NCI-H526 treated with DMSO at 0.1 percent for 48 hours (cell line): ENCODE measurements at regions not wholly inside any gene's neighbourhood (a gene's known extent, or its start where the extent isn't known, plus 50 kb on each side); places are given as distances from the start of the nearest gene placed in this dataset.

Experiments used
- DNase-seq: peaks from one replicate; lab custom pipeline; 2025; lab: John Stamatoyannopoulos, UW

DNA sequence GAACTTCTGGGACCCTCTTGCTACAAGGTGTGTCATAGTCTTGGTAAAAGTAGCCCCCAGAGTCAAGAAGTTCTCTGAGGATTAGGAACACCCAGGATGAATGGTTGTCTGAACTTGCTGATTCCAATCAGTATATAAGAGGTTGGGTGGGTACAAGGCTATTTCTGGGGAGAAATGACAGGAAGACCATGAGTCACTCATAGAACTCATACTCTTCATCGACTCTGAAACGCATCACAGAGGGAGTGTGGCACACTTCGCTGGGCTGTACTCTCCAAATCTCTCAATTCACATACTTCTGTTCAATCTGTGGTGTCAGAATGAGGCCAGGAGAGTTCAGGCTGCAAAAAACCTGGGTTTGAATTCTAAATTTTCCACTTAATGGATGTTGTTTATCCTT lies 193.2 kb upstream of the LEF1 start:
- no peak for DNase-seq

DNA sequence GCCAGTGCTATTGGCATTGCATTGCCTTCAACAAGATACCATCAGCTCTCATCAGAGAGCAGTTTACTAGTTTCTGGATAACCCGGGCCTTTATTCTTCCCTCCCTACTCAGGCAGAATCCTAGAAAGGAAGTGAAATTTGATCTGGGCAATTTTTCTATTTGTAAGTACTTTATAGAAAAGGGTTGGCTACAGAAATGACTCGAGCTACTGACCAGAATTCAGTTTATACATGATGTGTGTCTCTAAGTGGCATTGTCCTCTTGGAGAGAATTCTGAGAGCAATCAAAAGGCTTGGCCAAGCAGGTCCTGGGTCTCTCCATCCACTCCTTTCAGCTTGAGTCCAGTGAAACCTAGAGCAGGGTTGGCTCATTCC lies 192.7 kb upstream of the LEF1 start:
- DNase-seq = no peak

DNA sequence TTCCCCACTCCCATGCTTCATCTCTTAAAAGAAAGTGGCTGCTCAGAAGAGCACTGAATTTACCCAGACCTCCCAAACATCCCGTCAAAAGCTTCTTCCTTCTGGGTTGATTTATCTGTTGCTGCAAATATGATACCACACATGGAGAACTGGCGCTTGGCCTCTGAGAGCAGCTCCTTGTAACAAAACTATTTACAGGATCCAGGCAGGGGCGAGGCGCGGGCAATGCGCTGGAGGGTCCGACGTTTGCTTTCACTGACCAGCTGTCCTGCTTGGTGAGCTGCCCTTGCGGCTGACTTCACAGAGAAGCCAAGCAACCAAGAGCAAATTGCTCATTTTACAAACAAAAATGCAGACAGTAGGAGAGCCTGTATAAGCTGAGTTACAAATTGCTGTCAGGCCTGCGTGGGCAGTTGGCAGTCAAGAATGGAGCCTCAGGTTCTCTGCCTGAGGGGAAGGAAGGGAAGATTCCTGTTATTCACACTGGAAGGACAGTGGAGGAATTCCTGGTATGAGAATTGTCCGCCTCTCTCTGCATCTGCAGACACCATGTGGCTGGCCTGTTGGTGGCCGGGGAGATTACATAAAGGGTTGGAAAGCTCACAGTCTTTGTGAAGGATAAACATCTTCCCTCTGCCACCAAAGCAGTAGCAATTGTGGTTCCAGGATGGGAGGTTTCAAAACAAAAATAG lies 192.2 kb upstream of the LEF1 start:
- no peak for DNase-seq

DNA sequence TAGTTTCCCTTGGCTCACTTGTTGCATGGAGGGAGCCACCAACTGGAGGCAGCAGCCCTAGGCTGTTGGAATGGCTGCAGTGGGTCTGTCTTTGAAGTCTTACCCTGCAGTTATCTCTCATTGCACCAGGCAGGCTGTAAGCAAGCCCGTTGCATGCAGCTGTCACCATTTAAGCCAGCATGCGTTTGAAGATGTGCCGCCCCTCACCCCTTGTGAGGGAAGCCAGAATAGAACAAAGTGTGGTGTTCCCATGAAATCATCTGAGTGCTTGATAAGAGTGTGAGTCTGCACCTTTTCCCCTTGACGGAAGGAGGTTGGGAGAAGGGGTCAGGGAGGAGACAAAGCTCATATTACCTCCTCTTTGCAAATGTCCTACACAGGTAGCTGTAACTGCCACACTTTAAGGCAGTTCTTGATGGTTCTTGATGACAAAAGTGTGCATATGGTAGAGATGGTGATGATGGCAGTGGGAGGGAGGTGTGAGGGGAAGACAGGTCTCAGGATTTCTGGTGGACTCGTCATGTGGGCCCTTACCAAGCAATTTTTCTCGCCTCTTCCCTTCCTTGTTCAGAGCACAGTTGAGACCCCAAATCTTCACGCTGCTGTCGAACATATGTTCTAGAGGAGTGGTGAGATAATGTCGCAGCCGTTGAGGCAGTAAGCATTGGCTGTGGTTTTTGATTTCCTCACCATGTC lies 191.4 kb upstream of the LEF1 start:
- no peak for DNase-seq

DNA sequence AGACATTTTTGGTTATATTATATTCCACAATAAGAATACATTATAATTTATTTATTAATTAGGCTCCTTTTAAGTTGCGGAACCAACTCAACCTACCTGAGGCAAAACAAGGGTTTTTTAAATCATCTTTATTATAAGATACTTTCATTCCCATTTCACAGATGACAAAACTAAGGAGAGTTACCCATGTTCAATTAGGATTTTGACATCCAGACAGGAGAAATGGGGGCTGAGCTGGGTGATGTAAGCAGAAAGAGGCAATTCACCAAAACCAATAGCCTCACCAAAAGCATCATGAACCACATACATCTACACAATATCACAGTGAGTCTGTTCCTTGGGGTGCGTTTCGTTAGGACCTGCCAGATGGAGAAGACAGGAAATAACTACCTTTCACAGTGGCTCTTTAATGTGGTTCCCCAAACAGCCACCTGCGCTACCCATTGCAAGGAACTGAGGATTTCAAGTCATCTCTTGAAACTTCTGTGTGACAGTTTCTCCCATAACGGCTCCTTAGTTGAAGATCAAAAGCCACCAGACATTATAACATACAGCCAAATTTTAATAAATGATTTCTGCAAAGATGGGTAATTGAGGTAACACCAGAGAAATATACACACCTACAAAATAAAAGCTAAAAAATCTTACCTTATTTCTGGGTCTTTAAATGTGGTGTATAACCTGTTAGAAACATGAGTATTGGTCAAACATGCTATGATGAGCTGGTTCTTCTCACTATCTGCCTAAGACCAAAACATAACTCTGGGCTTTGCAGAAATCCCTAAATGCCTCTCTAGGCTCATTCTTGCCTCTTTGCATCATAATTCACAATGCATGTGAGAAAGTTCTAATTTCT lies 190.6 kb upstream of the LEF1 start:
- DNase-seq = no peak

DNA sequence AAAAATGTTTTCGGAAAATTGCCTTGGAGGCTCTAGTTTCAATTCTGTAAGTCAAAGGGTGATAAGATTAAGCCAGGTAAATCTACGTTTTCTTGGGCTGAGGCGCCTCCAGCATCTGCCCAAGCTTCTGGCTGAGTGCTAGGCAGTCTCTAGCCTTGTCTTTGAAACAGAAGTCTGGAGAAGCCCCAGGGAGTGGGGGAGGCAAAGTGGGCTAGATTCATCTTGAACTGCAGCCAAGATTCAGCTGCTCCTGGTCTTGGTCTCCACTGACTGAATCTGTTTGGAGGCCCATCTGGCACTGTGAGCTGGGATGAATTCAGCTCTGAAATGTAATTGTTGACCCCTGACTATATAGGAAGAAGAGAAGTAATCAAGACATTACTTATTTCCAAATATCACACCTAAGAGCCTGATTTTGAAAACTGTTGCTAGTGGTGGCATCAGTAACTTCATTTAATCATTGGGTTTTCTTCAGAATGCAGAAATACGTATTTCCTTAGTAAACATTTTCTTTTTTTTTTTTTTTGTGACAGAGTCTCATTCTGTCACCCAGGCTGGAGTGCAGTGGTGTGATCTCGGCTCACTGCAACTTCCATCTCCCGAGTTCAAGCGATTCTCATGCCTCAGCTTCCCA lies 187.3 kb upstream of the LEF1 start:
- DNase-seq = no peak

DNA sequence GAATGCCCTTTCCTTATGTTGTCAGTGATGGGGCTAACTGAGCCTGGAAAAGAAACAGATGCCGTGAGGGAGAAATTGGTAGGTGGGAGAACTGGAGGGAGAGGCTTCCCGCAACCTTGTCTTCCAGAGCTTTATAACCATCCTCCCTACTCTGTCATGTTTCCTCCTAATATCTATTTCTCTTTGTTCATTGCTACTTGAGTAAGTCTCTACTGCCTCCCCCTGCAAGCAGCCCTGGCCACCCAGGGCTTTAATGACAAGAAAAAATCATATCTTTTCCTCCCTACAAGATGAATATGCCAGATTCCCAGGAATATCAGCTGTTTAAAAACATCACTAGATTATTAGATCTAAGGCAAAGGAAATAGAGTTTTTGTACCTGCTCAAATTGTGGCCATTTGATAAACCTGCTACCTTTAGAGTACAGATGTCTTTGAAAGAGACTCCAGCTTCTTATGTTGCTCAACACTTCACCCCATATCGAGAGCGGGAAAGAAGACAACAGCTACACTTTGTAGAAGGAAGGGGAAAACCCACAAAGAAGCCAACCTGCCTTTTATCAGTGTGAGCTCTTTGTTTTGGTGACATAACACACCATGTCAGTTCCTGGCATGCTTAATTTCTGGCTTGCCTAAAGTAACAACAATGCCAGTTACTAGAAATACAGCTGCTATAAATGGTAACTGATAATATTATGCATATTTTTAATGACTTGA lies 186.6 kb upstream of the LEF1 start:
- DNase-seq = no peak

DNA sequence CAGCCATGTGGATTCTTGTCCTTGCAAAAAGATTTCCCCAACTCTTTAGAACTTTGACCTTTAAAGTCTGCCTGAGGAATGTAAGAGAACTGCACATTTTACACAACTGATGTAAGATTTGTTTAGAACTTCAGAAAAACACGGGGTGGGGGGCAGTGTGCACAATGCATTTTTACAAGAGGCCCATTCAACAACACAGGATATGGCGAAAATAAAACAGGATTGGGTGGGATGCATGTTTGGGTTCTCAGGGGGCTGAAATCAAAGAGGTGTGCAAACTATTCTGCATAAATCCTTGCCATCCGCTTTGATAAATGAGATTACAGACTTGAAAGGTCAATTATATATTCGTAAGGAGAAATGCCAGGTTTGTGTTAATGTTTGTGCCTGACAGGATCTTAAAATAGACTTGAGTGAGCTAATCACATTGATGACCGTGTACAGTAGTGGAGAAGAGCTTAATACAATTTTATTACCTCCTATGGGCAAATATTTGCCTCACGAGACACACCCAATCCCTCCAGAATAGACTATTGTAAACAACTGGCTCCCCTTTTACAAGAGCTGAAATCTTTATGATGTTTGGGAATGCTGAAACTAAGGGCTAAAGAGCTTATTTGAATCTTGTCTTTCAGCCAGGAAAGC lies 184.1 kb upstream of the LEF1 start:
- no peak for DNase-seq

DNA sequence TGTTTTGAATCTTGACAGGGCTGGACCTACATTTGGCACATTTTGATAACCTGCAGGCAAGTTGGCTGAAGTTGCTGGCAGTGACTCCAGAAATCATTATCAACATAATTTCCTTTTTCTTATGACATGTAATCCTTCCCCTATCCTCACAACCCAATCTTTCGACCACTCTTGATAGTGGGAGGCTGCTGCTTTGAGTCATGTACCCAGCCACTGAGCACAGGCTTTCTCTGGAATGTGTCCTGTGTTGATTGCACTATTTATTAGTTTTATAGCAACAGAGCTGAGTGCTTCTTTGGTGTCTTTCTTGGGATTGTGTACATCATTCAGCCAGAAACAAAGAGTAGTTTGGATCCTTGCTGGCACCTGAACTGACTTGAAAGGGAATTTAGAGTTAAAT lies 183.1 kb upstream of the LEF1 start:
- no peak for DNase-seq

DNA sequence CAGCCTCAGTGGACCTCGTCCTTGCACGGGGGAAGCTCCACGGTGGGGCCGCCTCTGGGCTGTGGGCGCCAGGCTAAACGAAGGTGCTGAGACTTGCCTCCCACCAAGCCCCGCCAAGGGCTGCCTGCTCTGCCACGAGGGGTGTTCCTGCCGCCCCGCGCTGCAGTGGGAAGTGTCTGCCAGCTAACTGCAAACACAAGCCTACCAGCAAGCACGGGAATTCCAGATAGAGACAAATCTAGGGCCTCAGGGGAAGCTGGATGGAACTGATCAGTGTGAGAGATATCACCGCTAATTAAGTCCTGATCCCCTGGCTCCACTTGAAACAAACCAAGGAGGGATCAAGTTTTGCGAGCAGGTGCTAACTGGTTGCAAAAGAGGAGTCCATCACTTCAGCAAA lies 181.6 kb upstream of the LEF1 start:
- DNase-seq = no peak

DNA sequence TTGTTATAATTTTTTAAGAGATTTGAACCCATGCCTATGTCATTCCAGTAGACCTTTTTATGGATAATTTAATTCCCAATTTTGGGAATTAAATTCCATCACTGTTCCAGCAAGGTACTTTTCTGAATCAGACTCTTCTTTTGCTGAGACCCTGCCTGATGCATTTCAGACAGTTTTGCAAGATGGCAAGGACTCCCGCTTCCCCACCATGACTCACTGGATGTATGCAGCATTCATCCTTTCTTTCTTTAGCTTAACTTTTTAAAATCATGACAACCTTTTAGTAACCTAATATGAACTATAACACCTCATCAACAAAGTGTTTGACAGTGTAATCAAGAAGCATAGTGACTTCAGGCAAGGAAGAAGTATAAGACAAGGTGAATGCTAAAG lies 178.1 kb upstream of the LEF1 start:
- DNase-seq = no peak

DNA sequence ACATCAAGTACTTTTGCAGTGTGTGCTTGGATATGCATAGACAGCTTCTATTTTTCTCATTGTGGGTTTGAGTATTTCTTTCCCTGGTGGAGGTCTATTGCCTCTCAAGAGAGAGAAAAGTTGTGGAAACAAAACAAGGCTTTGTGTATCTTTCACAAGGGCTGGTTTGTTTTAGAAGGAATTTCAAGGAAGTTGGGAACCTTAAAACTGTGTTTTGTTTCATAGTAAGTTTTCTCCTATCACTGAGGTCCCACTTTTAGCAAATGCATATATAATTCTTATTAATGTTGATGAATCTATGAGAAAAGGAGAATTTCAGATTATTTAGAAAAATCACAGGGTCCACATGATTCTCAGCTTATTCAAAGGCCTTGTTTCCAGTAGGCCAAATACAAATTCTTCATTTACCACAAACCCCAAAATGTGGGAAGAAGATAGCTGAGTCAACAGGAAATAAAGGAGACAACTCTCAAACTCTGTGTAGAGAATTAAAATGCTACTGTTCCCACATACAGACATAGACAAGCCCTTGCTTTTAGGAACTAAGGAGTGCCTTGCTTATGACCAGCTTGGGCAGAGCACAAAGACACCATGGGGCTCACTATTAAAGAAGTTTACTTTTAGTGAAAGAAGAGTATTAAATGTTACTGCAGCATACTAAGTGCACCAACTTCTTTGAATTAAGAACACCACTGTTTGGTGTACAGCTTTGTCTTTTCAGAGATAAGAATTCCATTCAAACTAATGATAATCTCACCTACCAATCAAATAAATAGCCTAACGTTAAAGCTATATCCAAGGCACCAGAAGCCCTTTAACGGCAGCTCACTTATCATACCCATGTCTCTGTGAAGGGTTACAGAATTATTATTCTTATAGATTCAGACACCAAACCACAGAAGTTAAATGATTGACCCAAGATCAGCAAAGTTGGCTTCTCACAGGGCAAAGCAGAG lies 177.4 kb upstream of the LEF1 start:
- no peak for DNase-seq

DNA sequence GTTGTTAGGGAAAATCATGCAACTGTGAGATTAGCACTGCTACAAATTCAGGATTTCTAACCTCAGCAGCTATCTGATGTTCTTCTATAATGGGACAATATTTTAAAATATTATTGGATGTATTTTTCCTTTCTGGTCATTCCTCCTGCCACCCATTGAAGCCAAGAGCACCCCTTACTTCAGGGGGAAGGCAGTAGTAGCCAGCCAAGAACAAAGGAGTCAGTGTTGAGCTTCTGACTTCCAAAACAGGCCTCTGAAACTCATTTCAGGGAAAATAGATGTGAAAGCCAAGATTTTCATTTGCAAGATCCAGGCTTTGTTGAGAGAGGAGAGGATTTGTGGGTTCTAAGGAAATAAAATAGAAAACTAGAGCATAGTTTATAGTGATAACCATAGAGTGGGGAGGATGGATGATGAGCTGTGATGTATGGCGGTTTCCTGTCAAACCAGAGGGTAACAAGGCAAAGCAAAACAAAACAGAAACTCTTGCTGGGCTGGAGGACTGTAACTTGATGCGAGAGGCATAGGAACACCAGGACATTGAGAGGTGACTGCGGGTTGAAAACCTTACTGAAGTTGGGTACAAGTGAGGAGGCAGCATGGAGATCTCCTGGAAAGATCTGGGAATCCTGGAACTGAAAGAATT lies 173.7 kb upstream of the LEF1 start:
- DNase-seq = no peak

DNA sequence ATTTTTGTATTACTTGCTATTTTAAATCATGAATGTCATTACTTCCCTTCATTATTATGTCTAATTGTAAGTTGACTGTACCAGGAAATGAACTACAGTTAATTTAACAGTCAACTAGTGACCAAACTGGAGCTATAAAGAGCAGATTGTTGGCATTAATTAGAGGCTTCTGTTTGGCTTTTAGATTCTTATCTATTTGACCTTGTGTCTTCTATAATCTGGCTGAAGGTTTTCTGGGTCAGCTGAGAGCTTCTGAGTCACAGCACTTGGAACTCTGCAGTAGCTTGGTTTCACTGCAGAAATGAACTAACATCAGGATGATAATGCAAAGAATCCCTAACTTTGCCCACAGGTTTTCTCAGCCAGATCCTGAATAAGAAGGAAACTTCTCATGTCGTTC lies 169.2 kb upstream of the LEF1 start:
- DNase-seq = no peak

DNA sequence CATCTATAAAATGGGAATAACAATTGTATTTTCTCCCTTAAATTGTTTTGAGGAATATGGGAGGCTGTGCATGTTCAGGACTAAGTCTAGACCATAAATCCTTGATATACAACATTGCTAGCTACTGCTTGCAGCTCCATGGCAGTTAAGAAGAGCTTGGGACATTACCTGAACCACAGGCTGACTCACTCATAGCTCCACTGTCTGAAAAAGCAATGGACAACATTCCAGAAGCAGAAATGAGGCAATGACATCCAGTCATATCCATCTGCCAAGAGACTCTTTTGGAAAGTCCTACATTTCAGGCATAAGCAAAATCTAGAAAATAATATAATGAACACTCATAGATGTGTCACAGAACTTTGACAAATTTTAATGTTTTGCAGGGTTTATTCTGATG lies 167.3 kb upstream of the LEF1 start:
- no peak for DNase-seq

DNA sequence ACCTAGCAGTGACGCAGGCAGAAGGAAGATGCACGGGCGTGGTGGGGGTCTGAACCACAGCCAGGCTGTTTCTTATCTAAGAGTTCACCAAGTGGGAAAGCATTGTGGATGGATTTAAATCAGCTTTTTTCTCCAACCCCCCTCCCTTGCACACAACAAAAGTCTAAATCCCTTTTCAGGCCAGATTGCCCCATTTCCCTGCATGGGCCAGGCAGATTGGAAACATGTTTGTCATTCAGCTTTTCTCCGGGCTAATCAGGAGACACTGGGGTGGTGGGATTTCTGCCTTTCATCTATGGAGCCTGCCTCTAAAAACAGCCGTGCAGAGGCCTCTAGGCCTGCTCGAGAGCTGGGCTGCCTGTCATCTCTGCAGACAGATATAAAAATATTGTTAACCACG lies 166.3 kb upstream of the LEF1 start:
- DNase-seq = no peak

DNA sequence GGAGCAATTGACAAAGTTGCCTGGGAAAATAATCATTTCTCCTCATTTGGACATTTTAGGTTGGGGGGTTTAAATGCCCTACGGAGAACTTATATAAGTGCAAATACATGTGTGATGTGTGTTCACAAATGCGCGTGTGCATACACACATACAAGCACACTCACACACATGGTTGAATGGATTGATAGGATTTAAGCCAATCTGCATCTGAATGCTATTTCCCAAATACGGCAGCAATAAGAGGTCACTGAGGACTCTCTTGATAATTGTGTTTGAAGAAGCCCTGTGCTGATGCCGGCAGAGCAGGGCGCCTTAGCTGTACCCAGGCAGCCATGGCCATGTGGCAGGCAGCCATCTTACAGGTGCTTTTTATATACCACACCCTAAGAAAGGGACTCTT lies 165.3 kb upstream of the LEF1 start:
- DNase-seq = no peak

DNA sequence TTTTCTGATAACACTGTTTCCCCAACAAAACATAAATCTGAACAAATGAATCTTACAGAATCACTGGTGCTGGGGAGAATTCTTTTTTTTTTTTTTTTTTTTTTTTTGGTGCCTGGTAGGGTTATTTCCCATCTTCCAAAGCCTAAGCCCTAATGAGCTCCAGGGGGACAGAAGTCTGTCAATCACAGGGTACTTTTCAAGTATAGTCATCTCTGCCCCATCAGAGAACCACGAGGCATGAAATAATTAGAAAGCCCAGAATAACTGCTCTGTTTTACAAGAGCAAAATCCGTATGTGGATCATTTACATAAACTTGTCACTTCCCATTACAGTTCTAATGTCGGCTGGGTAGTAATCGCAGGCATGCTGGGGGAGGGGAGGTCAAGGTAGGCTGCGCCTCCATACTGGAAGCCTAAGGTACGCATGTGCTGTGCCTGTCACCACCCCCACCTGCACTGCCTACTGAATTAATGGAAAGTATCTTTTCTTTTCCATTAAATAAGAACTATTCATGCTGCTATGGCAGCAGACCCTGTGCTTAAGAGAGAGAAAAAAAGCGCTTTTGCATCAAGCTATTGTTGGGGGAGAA lies 164.7 kb upstream of the LEF1 start:
- no peak for DNase-seq

DNA sequence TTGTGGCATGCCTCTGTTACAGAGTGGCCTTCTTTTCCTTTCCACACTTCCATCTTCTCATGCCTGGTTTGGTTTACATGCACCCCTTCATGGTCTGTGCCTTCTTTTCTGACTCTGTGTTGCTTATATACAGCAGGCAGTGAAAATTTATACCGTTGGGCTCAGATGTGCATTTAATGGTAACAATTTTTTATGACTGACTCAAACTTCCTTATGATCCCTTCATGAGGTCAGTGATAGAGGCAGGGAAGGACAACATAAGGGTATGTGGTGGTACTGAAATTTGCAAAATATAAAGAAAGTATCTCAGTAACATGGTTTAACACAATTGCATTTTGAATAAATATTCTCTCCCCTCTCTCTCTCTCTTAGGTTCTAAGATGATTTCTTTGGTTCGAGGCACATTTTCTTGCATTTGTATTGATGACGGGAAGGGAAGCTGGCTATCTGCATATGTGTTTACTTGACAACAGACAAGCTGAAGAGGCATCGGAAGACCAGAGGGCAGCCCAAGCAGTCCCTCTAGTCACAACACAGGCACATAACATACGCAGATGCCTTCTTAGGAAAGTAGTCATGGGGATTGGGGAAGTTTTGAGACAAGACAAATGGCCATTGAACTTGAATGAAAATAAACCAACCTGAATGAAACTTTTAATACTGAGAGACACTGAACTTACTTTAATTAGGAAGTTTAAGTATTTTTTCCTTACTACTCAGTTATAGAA lies 163.3 kb upstream of the LEF1 start:
- DNase-seq = no peak
